ENCODE measurements at regions not wholly inside any gene's neighbourhood (a gene's known extent, or its start where the extent isn't known, plus 50 kb on each side); places are given as distances from the start of the nearest gene placed in this dataset.
A peak's percentile ranks its signal among the peaks of the same experiment; 100 is the strongest.

- TF ChIP-seq FOSL2 (IDR thresholded peaks at IDR 0.05; ENCODE audit: borderline replicate concordance, low read depth), result peak; percentile 45; the same call in 1 of the 2 replicates
- peak; percentile 66 for TF ChIP-seq JUND (IDR thresholded peaks at IDR 0.05)
- no peak for TF ChIP-seq FOXJ3 (CRISPR knock-in tag; IDR thresholded peaks at IDR 0.05)
- TF ChIP-seq, protein P1, sequence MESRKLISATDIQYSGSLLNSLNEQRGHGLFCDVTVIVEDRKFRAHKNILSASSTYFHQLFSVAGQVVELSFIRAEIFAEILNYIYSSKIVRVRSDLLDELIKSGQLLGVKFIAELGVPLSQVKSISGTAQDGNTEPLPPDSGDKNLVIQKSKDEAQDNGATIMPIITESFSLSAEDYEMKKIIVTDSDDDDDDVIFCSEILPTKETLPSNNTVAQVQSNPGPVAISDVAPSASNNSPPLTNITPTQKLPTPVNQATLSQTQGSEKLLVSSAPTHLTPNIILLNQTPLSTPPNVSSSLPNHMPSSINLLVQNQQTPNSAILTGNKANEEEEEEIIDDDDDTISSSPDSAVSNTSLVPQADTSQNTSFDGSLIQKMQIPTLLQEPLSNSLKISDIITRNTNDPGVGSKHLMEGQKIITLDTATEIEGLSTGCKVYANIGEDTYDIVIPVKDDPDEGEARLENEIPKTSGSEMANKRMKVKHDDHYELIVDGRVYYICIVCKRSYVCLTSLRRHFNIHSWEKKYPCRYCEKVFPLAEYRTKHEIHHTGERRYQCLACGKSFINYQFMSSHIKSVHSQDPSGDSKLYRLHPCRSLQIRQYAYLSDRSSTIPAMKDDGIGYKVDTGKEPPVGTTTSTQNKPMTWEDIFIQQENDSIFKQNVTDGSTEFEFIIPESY (IDR thresholded peaks at IDR 0.05; ENCODE audit: borderline replicate concordance, low read depth), result no peak
- no peak; the same call in 1 of the 2 replicates for TF ChIP-seq SIN3A (IDR thresholded peaks at IDR 0.05; ENCODE audit: borderline replicate concordance, low read depth, low read length)
- no peak for TF ChIP-seq MXI1 (IDR thresholded peaks at IDR 0.05; ENCODE audit: low read depth, low read length)
- TF ChIP-seq RXRA (IDR thresholded peaks at IDR 0.05; ENCODE audit: borderline replicate concordance, low read depth), result peak; percentile 43; the same call in 1 of the 2 replicates
- no peak for TF ChIP-seq GABPA (IDR thresholded peaks at IDR 0.05; ENCODE audit: low read depth)
- TF ChIP-seq POLR2AphosphoS5 (IDR thresholded peaks at IDR 0.05; ENCODE audit: low read depth, low read length), result no peak
- TF ChIP-seq PBX3 (IDR thresholded peaks at IDR 0.05), result peak; percentile 87
- TF ChIP-seq REST (IDR thresholded peaks at IDR 0.05; ENCODE audit: low read depth, low read length), result no peak
- 0 out of 2 replicates have a peak, but pooled peaks have one; percentile 6 for TF ChIP-seq RAD21 (IDR thresholded peaks at IDR 0.05; ENCODE audit: low read length)
- TF ChIP-seq NRF1 (IDR thresholded peaks at IDR 0.05; ENCODE audit: low read depth, low read length), result no peak
- peak; percentile 84 for TF ChIP-seq TCF12 (IDR thresholded peaks at IDR 0.05)
- peak; percentile 88 for TF ChIP-seq NFIC (IDR thresholded peaks at IDR 0.05; ENCODE audit: borderline replicate concordance)
- no peak for TF ChIP-seq IRF3 (IDR thresholded peaks at IDR 0.05; ENCODE audit: low read depth, low read length)
- peak; percentile 17; the same call in 1 of the 2 replicates for TF ChIP-seq MAX (IDR thresholded peaks at IDR 0.05; ENCODE audit: low read depth)
- 0 out of 2 replicates have a peak, but pooled peaks have one; percentile 30 for TF ChIP-seq RFX5 (IDR thresholded peaks at IDR 0.05; ENCODE audit: low read length)
- TF ChIP-seq ELF1 (IDR thresholded peaks at IDR 0.05), result no peak; the same call in 1 of the 2 replicates
- TF ChIP-seq TEAD4 (IDR thresholded peaks at IDR 0.05; ENCODE audit: borderline replicate concordance, insufficient read depth), result peak; percentile 88
- TF ChIP-seq SMC3 (IDR thresholded peaks at IDR 0.05; ENCODE audit: low read depth, low read length), result no peak
These were observed 234.5 kb upstream of the SLIT2 start (continued) for GRCh38 chr4:20017070-20017776.

Data from SK-N-SH (cell line).